HG03565 (cell line): ENCODE measurements at regions not wholly inside any gene's neighbourhood (a gene's known extent, or its start where the extent isn't known, plus 50 kb on each side); places are given as distances from the start of the nearest gene placed in this dataset.

ENCODE experiments used
- ATAC-seq: cut with Tn5 transposase; IDR thresholded peaks from one replicate; pipeline ENCODE4 v1.9.1; 2021; ENCODE audit warnings: mild to moderate bottlenecking, moderate library complexity; ENCODE audit not compliant: unreplicated experiment

DNA sequence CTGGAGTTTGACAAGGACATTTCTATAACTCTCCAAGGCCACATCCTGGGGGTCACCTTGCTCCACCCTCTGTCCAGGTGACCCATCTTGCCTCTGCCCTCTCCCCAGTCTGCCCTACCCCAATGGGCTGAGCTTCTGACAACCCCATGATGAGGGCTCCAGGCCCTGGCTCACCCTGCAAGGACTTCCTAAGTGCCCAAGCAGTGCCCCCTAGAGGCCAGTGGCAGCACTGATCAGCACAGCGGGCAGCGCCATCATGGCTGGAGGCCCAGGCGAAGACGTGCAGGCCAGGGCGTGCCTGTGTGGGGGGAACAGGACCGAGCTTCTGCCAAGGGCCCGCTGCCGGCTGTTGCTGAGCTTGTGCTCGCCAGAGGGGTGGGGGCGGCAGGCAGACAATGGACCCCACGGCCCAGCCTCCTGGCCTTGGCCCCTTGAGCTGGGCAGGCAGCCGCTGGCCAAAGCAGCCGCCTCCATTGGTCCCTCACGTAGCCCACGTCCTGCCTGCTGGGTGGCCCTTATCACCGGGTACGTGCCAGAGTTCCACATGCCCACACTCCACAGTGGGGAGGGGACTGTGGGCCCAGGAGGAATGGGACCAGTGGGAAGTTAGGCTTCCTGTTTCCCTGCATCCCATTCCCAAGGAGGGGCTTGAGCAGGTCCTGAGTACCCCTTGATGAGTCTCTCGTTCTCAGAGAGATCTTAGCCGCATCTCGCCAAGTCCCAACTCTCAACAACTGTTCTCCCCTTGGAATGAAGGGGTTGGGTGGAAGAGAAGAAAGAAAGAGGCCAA is 64.3 kb downstream of the MRPL14 start:
- no peak for ATAC-seq

DNA sequence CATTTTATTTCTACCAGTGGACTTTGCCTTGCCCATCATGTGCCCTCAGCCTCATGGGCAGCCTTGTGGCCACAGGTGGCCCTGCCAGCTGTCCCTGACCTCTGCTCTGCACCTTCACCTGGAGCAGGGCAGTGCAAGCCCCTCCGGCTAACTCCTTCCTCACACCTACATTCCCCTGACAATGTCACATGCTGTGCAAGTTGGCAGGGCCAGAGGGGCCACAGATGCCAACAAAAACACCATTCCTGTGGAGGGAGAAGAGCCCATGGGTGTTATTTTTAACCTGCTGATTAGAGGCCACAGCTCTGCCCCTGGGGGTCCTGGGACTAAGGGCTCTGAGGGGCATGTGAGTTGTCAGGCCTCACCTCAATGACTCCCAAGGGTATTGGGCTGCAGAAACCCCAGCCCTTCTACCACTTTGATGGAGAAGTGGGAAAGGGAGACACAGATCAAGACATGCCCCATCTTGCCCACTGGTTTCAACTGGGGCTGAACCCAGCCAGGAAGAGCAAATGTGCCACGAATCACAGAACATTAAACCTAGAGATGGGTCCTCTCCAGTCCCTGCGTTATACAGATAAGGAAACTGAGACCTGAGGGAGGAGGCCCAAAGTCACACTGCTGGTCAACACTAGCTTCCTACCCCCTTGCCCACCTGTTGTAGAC is 65.0 kb downstream of the MRPL14 start:
- no peak for ATAC-seq

DNA sequence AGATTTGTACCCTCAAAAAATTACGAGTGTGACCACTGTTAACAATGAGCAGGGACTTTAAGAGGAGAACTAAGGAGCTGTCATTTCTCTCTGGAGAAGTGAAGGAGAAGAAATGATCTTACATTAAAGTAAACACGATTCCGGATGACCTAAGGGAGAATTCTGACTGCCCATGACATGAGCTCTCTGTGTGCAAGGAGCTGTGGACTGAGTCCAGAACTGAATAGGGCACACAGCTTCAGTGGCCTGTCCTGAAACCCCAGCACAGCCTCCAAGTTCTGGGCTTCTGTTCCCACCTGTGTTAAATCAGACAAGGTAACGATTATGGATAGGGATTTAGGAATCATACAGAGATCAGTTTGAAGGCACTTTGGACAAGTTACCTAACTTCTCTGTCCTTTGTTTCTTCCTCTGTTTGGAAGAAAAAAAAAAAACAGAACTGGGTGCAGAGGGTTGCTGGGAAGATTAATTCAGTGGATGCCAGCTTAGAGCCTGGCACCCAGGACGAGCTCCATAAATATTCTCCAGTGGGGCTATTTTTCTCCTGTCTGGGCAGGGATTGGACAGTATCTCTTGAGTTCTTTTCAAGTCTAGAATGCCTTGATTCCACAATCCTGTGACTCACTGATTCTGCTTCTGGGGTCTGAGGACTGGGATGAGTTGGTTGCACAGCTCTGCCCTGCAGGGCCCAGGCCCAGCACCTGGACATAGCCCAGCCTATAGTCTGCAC is 65.7 kb downstream of the MRPL14 start:
- ATAC-seq = no peak

DNA sequence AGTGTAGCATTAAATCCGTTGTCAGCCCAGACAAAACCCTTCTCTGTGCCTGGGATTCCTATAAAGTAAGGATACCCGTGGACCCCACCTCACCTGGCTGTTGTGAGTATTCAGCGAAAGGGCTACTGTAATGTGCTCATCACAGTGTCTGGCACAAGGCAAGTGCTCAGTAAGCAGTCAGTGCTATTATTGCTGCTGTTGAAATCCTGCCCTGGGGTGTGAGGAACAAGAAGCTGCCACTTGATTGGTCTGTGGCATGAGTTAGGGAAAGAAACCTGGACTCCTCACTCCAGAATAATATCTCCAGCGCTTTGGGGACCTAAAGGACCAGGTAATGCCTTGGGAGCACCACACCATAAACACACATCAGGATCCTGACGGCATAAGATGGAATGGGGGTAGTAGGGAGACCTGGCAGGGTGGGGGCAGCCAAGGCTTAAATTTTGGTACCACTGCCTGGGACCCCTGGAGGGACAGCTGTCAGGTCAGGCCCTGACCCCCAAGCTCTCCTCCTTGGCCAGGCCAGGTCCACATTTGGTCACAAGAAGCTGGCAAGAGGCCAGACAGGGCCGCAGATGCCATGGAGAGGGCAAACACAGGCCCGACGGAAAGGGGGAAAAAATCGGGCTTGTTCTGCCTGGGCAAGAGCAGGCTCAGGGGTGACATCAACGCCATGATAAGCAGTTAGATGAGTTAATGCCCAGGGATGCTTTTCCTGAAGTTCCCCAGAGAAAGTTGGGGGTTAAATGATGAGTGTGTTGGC is 66.5 kb downstream of the MRPL14 start:
- no peak for ATAC-seq

DNA sequence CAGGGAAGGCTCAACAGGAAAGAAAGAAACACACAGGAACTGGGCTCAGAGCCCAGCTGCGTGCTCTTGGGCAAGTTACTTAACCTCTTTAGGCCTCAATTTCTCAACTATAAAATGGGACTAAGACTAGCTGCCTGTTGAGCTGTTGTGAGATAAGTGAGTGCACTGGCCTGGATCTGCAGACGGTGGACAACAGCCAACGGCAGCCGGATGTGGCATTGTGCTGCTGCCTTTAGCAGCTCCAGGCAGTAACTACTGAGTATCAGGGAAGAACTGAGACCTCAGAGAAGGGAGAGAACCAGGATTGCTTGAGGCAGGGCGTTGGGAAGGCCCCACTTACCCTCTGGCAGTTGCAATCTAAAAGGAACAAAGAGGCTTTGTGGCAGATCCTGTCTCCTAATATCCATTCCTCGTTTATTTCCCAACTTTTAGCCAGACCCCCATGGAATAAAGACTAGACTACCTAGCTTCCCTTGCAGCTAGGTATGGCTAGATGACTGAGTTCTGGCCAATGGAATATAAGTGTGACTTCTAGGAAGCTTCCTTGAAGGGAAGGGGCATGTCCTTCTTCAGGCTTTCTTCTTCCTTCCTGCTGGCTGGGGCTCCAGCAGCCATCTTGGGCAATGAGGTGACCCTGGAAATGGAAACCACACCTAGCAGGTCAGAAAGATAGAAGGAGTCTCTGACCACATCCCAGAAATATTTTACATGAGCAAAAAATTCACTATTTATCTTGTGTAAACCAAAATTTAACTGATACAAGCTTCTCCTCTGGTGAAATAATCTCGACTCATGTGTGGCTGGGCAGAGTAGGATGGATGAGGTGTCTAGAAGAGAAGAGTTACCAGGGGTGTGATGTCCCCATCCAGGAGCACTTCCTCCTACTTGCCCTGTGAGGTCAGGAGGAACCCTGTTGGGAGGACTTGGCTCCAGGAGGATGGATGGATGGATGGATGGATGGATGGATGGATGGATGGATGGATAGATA is 67.6 kb downstream of the MRPL14 start:
- ATAC-seq = no peak

DNA sequence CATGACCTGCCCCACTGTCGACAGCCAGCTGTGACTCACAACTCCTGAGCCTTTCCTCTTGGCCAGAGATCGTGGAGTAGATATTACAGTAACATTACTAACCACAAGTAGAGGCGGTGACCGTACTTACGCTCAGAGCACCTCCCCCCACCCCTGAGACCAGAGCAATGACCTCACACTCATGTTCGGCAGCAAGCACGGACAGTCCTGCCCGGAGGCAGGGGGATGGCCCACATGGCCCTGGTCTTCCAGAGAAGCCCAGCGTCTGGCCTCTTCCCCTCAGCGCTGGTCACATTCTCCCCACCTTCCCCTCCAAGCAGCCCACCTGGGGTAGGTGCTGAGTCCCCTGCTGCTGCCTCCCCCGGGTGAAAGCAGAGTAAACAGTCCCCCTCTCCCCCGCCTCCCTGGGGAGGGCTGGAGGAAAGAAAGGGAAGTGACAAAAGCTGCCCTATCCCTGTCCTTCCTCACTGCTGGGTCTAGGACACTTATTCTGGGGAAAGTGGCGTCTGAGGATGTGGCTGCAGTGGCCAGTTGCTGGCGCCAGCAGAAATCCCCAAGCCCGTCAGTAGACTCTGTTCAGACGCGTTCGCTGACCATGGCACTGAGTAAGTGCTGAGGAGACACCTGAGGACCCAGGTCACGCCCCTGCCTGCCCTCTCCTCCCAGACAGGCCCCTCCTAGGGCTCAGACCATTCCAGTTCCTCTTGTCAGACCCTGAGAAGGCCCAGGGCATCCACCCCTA is 68.5 kb downstream of the MRPL14 start:
- ATAC-seq = no peak

DNA sequence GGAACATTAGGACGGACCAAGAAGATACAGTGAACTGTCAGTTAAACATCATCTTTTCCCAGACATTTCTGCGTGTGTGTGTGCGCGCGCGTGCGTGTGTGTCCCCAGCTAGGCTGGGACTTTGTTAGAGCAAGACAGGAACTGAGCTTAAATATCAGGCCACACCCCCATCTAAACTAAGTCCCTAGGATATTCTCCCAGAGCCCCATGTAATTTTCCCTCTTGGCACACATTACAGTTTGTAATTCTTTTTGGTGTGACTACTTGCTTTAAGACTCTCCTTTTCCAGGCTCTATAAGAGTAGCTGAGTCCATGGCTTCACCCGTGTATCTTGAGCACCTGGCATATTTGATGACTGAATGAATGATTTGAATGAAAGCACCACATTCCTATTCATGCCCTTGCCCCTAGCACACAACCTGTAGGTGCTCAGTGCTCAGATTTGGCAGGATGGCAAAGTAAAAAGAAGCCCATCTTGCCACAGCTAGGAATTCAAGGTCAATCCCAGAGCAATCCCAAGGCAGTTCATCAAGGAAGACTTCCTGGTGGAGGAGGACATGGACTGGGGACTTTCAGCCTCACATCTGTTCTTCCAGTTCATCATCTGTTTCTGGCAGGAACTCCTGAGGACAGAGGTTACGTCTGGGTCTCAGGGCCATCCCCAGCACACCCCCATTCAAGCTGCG is 69.2 kb downstream of the MRPL14 start:
- no peak for ATAC-seq

DNA sequence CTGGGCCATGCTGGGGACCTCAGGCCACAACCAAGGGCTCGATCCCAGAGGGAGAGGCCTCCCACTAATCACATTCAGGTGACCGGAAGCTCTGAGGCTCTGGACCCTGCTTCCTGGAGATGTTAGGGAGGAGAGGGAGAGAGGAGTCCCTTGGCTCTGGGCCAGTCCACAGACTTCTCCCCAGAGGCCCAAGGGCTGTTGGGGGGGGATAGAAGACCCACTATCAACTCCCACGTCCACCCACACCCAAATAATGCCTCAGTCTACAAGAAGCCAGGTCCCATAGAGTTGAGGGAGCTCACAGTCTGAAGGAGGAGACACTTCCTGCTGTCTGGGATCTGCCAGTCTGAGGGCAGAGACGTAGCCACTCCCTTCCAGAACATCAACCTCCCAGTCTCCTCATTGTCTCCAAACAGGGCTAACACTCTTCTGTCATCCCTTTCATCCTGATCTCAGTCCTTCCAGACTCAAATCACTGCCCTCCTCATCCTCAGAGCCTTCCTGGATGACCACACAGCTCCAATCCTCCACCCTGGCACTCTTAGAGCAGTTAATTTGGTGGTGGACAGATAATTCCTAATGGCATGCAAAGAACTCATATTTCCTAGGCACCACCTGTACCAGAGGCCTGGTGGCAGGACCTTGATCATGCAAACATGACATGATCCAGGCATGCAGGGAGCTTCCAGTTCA is 69.9 kb downstream of the MRPL14 start:
- no peak for ATAC-seq

DNA sequence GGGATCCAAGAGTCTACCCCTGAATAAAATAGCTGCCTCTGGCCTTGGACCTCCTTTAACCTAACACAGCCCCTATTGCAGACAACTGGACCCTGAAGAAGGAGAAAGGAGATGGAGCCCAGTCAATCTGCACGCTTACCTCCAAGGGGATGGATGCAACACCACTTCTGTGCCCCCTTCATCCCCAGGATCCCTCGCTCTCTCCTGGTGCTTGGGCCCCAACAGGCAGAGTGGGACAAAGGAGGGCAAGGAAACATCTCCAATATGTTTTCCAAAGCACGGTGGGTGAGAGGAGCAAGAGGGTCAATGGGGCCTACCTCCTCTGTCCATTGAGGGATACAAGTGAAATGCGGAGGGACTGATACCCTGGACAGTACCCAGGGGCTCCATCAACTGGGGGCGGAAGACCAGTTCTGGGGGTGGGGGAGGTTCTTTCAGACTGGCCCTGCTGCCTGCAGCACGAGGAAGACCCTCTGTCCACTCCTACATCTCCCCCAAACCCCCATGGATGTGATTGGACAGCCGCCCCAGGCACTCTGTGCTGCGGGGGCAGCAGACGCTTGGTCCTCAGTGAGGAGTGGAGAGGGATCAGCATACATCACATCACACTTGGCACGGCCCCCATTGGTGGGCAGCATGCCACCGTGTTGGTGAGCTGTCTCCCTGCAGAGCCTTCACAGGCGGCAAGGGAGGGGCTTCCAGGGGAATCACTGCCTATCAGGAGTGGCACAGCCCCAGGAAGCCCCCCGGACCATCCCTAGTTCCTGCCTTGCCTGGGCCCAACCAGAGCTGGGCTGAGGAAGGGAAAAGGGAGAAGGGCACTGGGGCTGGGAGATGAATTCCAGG is 70.6 kb downstream of the MRPL14 start:
- no peak for ATAC-seq

DNA sequence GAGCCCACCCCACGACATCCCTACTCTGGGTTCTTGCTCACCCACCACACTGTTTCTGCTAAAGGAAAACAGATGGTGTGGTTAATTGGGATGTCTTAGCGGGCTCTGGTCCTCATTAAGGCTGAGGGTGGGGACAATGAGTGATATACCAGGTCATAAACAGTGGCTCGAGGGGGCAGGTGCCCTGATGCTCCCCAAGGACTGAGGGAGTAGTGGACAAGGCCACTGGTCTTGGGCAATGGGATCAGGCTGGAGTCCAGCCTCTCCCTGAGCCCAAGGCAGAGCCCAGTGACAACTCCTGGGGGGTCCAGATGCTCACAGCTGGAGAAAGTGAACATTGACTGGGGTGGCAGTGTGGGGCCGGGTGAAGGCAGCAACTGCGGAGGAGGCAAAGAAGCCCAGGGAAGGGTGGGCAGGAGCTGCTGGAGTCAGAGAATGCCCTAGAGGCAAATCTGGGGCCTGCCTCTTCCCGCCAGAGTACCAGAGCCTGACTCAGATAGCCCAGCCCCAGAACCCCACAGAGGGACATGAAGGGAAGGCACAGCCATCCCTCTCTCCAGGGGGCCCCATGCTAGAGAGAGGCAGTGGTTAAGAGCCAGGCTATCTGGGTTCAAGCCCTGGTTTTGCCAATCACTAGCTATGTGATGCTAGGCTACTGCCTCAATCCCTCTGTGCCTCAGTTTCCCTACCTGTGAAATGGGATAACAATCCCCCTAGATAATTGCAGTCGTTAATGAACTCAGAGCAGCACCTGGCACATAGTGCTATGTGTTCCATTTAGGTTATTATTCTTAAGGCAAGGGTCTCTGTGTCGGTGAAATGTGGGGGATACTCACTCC is 72.3 kb downstream of the MRPL14 start:
- ATAC-seq = no peak

DNA sequence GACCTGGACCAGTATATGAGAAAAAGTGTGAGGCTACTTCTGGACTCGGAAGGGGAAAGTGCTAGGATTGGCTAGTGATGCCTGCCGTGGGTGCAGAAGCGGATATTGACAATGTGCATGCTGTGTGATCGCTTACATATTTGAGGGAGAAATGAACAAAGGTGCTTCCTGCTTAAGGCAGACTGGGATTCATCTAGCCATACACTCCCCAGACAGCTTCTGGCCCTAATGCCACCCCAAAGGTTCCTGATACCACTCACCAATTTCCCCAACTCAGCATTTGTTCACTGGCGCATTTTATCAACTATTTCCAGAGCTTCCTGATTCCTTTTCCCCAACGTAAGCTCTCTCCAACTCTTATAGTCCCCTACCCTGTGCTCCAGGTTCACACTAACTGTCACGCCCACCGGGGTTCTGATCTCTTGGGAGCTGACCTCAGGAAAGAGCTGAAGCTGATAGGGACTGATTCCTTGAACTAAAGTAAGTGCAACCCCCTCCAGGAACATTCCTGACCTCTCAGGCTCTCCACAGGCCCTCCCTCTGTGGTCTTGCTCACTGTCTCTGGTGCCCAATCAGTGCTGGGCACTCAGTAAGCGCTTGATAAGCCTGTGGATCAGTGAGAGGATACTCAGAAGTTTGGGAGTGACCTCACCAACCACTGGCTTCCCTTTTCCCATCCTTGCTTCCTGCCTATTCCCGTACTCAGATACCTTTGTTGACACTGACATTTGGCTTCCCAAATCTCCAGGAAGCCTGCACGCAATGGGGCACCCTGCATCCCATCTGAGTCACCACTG is 73.3 kb downstream of the MRPL14 start:
- no peak for ATAC-seq

DNA sequence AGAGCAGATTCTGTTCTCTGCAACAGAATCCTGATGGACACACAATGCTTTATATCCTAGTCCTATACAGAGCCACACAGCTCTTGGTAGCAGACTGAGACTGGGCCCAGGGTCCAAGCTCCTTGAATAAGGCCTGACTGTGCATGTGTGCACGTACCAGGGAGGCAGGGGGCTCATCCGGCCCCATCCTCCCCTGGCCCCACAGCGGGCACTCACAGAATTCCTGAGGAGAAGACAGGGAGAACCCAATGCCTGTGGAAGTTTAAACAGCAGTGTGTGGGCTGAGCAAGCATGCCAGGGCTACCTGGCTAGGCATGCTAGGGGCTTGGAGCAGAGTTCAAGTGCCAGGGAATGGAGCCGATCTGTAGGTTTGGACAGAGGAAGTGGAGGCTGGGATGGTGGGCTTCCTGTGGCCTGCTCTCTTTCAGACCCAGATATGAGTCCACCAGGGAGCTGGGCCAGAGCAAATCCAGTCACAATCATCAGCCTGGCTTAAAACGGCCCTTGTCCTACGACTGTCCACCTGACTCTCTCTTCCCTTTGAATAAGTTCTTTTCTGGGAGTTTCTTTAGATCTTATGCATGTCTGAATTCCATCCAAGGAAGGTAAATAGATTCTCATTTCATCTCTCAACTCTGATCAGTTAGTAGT is 74.0 kb downstream of the MRPL14 start:
- no peak for ATAC-seq

DNA sequence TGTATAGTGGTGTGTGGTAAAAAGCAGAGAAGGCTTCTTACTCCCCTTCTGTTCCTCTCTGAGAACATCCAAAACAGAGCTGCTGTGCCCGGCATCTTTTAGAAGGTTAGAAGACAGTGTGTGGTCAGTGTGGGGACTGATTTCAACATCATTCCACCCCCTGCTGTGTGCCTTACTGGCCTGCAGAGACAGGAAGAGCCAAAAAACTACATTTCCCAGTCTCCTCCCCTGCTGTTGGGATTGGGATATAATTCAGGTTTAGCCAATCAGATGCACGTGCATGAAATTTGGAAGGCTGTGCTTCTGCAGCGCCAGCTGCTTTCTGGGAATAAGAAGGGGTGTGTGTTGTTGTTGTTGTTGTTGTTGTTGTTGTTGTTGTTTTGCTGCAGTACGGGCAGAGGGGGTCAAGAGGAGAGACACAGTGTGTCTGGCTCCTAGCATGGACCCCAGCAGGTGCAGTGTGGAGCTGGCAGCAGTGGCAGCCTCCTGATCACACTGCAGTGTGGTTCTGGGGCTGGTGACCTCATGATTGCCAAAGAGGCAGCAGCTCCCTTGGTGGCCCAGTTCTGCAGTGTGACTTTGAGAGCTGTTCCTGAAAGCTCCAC is 74.7 kb downstream of the MRPL14 start:
- no peak for ATAC-seq

DNA sequence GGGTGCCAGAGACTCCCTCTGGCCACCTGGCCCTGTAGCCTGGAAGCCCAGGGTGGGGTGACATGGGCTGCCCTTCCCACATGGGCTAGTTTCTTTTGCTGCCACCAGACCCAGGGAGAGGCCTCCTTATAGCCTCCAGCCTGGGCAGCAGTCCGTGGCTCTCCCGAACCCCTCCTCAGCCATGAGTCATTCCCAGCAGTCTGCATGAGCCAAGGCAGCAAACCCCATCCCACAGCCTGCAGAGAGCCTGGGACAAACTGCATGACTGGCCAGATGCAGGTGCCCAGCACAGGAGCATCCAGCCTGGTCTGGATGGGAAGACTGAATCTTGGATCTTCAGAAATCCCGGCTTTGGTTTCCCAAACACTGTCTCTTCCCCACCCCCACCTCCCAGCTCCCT is 75.7 kb downstream of the MRPL14 start:
- no peak for ATAC-seq
